IMR-90 (cell line): ENCODE measurements at regions not wholly inside any gene's neighbourhood (a gene's known extent, or its start where the extent isn't known, plus 50 kb on each side); places are given as distances from the start of the nearest gene placed in this dataset.
A peak's percentile ranks its signal among the peaks of the same experiment; 100 is the strongest.

Experiments used
- ATAC-seq: fragments of 200-7000 bp; cut with Tn5 transposase; 2 replicates; pipeline ENCODE4 v1.9.1; 2020; ENCODE audit warnings: low read depth, mild to moderate bottlenecking, moderate library complexity
- BruUV-seq: library from RNA; stranded (reverse); fragments of 400-500 nt; replicated peaks from 2 replicates; lab custom pipeline; 2021; lab: Mats Ljungman, UMichigan
- CTCF ChIA-PET: fragments of 300-600 bp; formaldehyde crosslinking; extraction: SDS; loops from one replicate; lab custom pipeline; 2021; ENCODE audit warnings: antibody characterized with exemption; lab: Yijun Ruan, JAX
- POLR2A ChIA-PET: fragments of 300-600 bp; sonication (Branson Sonifier 250); formaldehyde crosslinking; loops from one replicate; lab custom pipeline; 2022; ENCODE audit warnings: antibody characterized with exemption; ENCODE audit not compliant: unreplicated experiment; lab: Charles Lee
- DNase-seq: peaks from one replicate; pipeline ENCODE4 v3.0.0; 2013
- H2AFZ ChIP-seq: replicated peaks from 2 replicates; pipeline ENCODE3; 2013; ENCODE audit warnings: low read length, mild to moderate bottlenecking; ENCODE audit not compliant: poor library complexity
- H2AK5ac ChIP-seq: 2 replicates; pipeline ENCODE4 v1.6.1; 2013; ENCODE audit warnings: low read depth, low read length, inconsistent platforms
- H2AK9ac ChIP-seq: replicated peaks from 2 replicates; pipeline ENCODE3; 2013; ENCODE audit warnings: mild to moderate bottlenecking, low read depth, low read length, moderate library complexity; ENCODE audit not compliant: poor library complexity
- H2BK120ac ChIP-seq: 2 replicates; pipeline ENCODE4 v1.6.1; 2013; ENCODE audit warnings: low read depth, low read length, inconsistent platforms
- H2BK15ac ChIP-seq: 3 replicates; pipeline ENCODE4 v1.6.1; 2013; ENCODE audit warnings: low read depth, low read length, inconsistent platforms
- H2BK20ac ChIP-seq: 2 replicates; pipeline ENCODE4 v1.6.1; 2013; ENCODE audit warnings: low read depth, mild to moderate bottlenecking, inconsistent platforms, low read length, moderate library complexity
- H2BK5ac ChIP-seq: 2 replicates; pipeline ENCODE4 v1.6.1; 2013; ENCODE audit warnings: mild to moderate bottlenecking, low read depth, low read length, inconsistent platforms; ENCODE audit not compliant: poor library complexity, severe bottlenecking
- H3K14ac ChIP-seq: replicated peaks from 2 replicates; pipeline ENCODE4 v1.6.1; 2013; ENCODE audit warnings: low read depth, low read length, inconsistent platforms
- H3K18ac ChIP-seq: 2 replicates; pipeline ENCODE4 v1.6.1; 2013; ENCODE audit warnings: low read depth, low read length, control low read depth
- H3K23ac ChIP-seq: 2 replicates; pipeline ENCODE4 v1.6.1; 2013; ENCODE audit warnings: low read depth, low read length, inconsistent platforms
- H3K27ac ChIP-seq: 2 replicates; pipeline ENCODE4 v1.5.1; 2013; ENCODE audit warnings: mild to moderate bottlenecking, control low read depth, low read length; ENCODE audit not compliant: insufficient read depth
- H3K27me3 ChIP-seq: 2 replicates; pipeline ENCODE4 v1.6.1; 2013; ENCODE audit warnings: low read length; ENCODE audit not compliant: control insufficient read depth, insufficient read depth
- H3K36me3 ChIP-seq: 2 replicates; pipeline ENCODE4 v1.6.1; 2013; ENCODE audit warnings: low read length, mixed read lengths; ENCODE audit not compliant: control insufficient read depth, insufficient read depth
- H3K4ac ChIP-seq: 2 replicates; pipeline ENCODE4 v1.6.1; 2013; ENCODE audit warnings: low read depth, low read length, inconsistent platforms
- H3K4me1 ChIP-seq: 2 replicates; pipeline ENCODE4 v1.6.1; 2013; ENCODE audit warnings: low read length, mixed read lengths; ENCODE audit not compliant: control insufficient read depth, insufficient read depth
- H3K4me2 ChIP-seq: 2 replicates; pipeline ENCODE4 v1.6.1; 2013; ENCODE audit warnings: low read depth, mild to moderate bottlenecking, control low read depth, low read length, moderate library complexity
- H3K4me3 ChIP-seq: 2 replicates; pipeline ENCODE4 v1.5.1; 2013; ENCODE audit warnings: low read depth, mild to moderate bottlenecking, control low read depth, low read length, moderate library complexity; ENCODE audit not compliant: insufficient read depth
- H3K56ac ChIP-seq: 2 replicates; pipeline ENCODE4 v1.6.1; 2013; ENCODE audit warnings: low read length, inconsistent platforms; ENCODE audit not compliant: insufficient read depth; ENCODE audit errors: extremely low read depth
- H3K79me1 ChIP-seq, 2 experiments: 2 replicates each; pipeline ENCODE4 v1.6.1; 2013; ENCODE audit warnings: low read length in 2 of 2, inconsistent platforms in 1 of 2, low read depth in 1 of 2
- H3K9ac ChIP-seq: 2 replicates; pipeline ENCODE4 v1.6.1; 2013; ENCODE audit warnings: low read depth, low read length, control low read depth
- H3K9me1 ChIP-seq: 2 replicates; pipeline ENCODE4 v1.6.1; 2013; ENCODE audit warnings: low read length, inconsistent platforms; ENCODE audit not compliant: insufficient read depth
- H3K9me3 ChIP-seq: 2 replicates; pipeline ENCODE4 v1.6.1; 2013; ENCODE audit warnings: low read length; ENCODE audit not compliant: control insufficient read depth, insufficient read depth
- H4K20me1 ChIP-seq: 2 replicates; pipeline ENCODE4 v1.6.1; 2013; ENCODE audit warnings: low read length, inconsistent platforms; ENCODE audit not compliant: insufficient read depth
- H4K5ac ChIP-seq: 2 replicates; pipeline ENCODE4 v1.6.1; 2013; ENCODE audit warnings: mild to moderate bottlenecking, low read depth, low read length, control low read depth
- H4K8ac ChIP-seq, 2 experiments: 2 replicates each; pipeline ENCODE4 v1.6.1; 2013; ENCODE audit warnings: low read depth in 2 of 2, low read length in 2 of 2, control low read depth in 1 of 2, inconsistent platforms in 1 of 2
- H4K91ac ChIP-seq: 2 replicates; pipeline ENCODE4 v1.6.1; 2013; ENCODE audit warnings: low read depth, low read length, inconsistent platforms; ENCODE audit not compliant: insufficient read depth
- BHLHE40 ChIP-seq: fragments of 150-350 bp; IDR thresholded peaks from 2 replicates; pipeline ENCODE4 v1.6.1; 2016; ENCODE audit warnings: mild to moderate bottlenecking, low read depth, low read length
- CEBPB ChIP-seq: IDR thresholded peaks from 2 replicates; pipeline ENCODE4 v1.6.1; 2012; ENCODE audit warnings: low read depth, low read length, improper control_type of control experiment
- CHD1 ChIP-seq: IDR thresholded peaks from 2 replicates; pipeline ENCODE4 v1.6.1; 2012; ENCODE audit warnings: low read depth, low read length, improper control_type of control experiment
- FOS ChIP-seq: fragments of 150-350 bp; IDR thresholded peaks from 2 replicates; pipeline ENCODE4 v1.6.1; 2016; ENCODE audit warnings: low read depth, low read length
- MAFK ChIP-seq: IDR thresholded peaks from 2 replicates; pipeline ENCODE4 v1.6.1; 2012; ENCODE audit warnings: low read depth, low read length, improper control_type of control experiment
- MAZ ChIP-seq: IDR thresholded peaks from 2 replicates; pipeline ENCODE4 v1.6.1; 2012; ENCODE audit warnings: low read depth, mild to moderate bottlenecking, low read length, improper control_type of control experiment, moderate library complexity, borderline replicate concordance
- MXI1 ChIP-seq: IDR thresholded peaks from 2 replicates; pipeline ENCODE4 v1.6.1; 2012; ENCODE audit warnings: low read depth, mild to moderate bottlenecking, low read length, moderate library complexity, borderline replicate concordance
- NFE2L2 ChIP-seq: fragments of 150-350 bp; IDR thresholded peaks from 2 replicates; pipeline ENCODE4 v1.6.1; 2016; ENCODE audit warnings: low read depth, mild to moderate bottlenecking, low read length
- POLR2A ChIP-seq: IDR thresholded peaks from 2 replicates; pipeline ENCODE4 v1.6.1; 2012; ENCODE audit warnings: mild to moderate bottlenecking, low read depth, low read length
- RAD21 ChIP-seq: IDR thresholded peaks from 2 replicates; pipeline ENCODE4 v1.6.1; 2012; ENCODE audit warnings: low read length, improper control_type of control experiment
- RCOR1 ChIP-seq: IDR thresholded peaks from 2 replicates; pipeline ENCODE4 v1.6.1; 2012; ENCODE audit warnings: mild to moderate bottlenecking, low read length, improper control_type of control experiment; ENCODE audit not compliant: insufficient replicate concordance
- RFX5 ChIP-seq: IDR thresholded peaks from 2 replicates; pipeline ENCODE4 v1.8.0; 2012; ENCODE audit warnings: low read depth, mild to moderate bottlenecking, low read length, moderate library complexity
- SMC3 ChIP-seq: fragments of 150-350 bp; IDR thresholded peaks from 2 replicates; pipeline ENCODE4 v1.6.1; 2016; ENCODE audit warnings: low read depth, mild to moderate bottlenecking, antibody characterized with exemption, low read length, moderate library complexity
- WGBS, 2 experiments: methylation state at CpG; one replicate each; pipeline versions ENCODE4 v1.1.5 to v1.1.7; 2013; ENCODE audit warnings: missing lambda C conversion rate in 2 of 2; ENCODE audit not compliant: insufficient read length in 1 of 2; ENCODE audit errors: extremely low coverage in 2 of 2; 5-methylcytosine and 5-hydroxymethylcytosine counted together
- dilution Hi-C: fragments of 300-500 bp; cut with HindIII; formaldehyde crosslinking; loops from one replicate; pipeline ENCODE4 v1.14.3; 2018; ENCODE audit warnings: low sequenced_read_pairs; ENCODE audit not compliant: unreplicated experiment
- in situ Hi-C: fragments of 300-500 bp; cut with MboI; formaldehyde crosslinking; loops from 3 replicates; pipeline ENCODE4 v1.14.3; 2019; ENCODE audit warnings: low sequenced_read_pairs, inconsistent platforms, mixed read lengths
- intact Hi-C: fragments of 100-400 bp; cut with micrococcal nuclease; formaldehyde crosslinking; loops from 2 replicates; pipeline ENCODE4 v1.10.0; 2022
- TF ChIP-seq, protein P1 (sequence below): fragments of 150-350 bp; IDR thresholded peaks from 2 replicates; pipeline ENCODE4 v1.6.1; 2017; ENCODE audit warnings: mild to moderate bottlenecking, antibody characterized with exemption, low read length, low read depth
- TF ChIP-seq, protein P2 (sequence below): conservative IDR thresholded peaks from 2 replicates; pipeline ENCODE4 v1.5.1; 2012; ENCODE audit warnings: mild to moderate bottlenecking, low read depth, low read length, improper control_type of control experiment

- H3K9me1 ChIP-seq, result peaks cover 4% of the 10 kb centered on the region; the same call in 1 of the 2 replicates
- H3K36me3 ChIP-seq, result no peaks in the 10 kb centered on the region
- H4K20me1 ChIP-seq, result no peaks in the 10 kb centered on the region
- intact Hi-C loops, result loop anchor here (10.0 kb wide), 1 partner anchor 633 kb away; no protein-coding TSS in a partner anchor
- peak overlapping the region; percentile 35 for H3K4me3 ChIP-seq
- peaks cover 25% of the 10 kb centered on the region for H3K27me3 ChIP-seq
- H2BK120ac ChIP-seq, result peak overlapping the region; percentile 61
- H3K79me1 ChIP-seq, result no peaks in the 10 kb centered on the region
- H2AFZ ChIP-seq, result peak overlapping the region; percentile 33
- POLR2A ChIA-PET, result no interaction called here
- H3K56ac ChIP-seq, result no peak overlapping the region
- 0 out of 2 replicates have a peak overlapping the region, but pooled peaks have one; percentile 13 for H3K23ac ChIP-seq
- H3K9ac ChIP-seq, result peak overlapping the region; percentile 73; the same call in 1 of the 2 replicates
- H4K5ac ChIP-seq, result peak overlapping the region; percentile 58
- peak overlapping the region; percentile 16; the same call in 1 of the 2 replicates for H2BK20ac ChIP-seq
- H3K18ac ChIP-seq, result peak overlapping the region; percentile 74
- dilution Hi-C loops, result no loop called here
- H4K91ac ChIP-seq, result peak overlapping the region; percentile 16
- H4K8ac ChIP-seq, result peak overlapping the region; percentile 17 to 54; a peak in 1 of 4 replicates
- H2AK5ac ChIP-seq, result peak overlapping the region; percentile 10; the same call in 1 of the 2 replicates
- H3K27ac ChIP-seq, result peak overlapping the region; percentile 89; the same call in 1 of the 2 replicates
- no peak overlapping the region for H2BK15ac ChIP-seq
- peaks cover 3% of the 10 kb centered on the region; the same call in 1 of the 2 replicates for H3K9me3 ChIP-seq
- CTCF ChIA-PET, result no interaction called here
- H3K4me1 ChIP-seq, result peaks cover 29% of the 10 kb centered on the region
- no TSS peak for BruUV-seq
- no peak overlapping the region for H2AK9ac ChIP-seq
- peak overlapping the region; percentile 51 for H2BK5ac ChIP-seq
- 0% methylated on average over 2 of the region's 6 CpGs; no CpG with 5 or more reads in 1 of the 2 experiments for WGBS, 2 experiments
- H3K4me2 ChIP-seq, result peak overlapping the region; percentile 84
- ATAC-seq (peak; percentile 16), DNase-seq (peak; percentile 12)
- in situ Hi-C loops, result no loop called here
- peak overlapping the region; percentile 12; the same call in 1 of the 2 replicates for H3K14ac ChIP-seq
- peak overlapping the region; percentile 39; the same call in 1 of the 2 replicates for H3K4ac ChIP-seq
- TF ChIP-seq FOS, result no peak
- no peak for TF ChIP-seq MAZ
- no peak for TF ChIP-seq CEBPB
- TF ChIP-seq CHD1, result no peak
- TF ChIP-seq MXI1, result no peak
- TF ChIP-seq, protein P1, sequence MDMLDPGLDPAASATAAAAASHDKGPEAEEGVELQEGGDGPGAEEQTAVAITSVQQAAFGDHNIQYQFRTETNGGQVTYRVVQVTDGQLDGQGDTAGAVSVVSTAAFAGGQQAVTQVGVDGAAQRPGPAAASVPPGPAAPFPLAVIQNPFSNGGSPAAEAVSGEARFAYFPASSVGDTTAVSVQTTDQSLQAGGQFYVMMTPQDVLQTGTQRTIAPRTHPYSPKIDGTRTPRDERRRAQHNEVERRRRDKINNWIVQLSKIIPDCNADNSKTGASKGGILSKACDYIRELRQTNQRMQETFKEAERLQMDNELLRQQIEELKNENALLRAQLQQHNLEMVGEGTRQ, result no peak
- TF ChIP-seq, protein P2, sequence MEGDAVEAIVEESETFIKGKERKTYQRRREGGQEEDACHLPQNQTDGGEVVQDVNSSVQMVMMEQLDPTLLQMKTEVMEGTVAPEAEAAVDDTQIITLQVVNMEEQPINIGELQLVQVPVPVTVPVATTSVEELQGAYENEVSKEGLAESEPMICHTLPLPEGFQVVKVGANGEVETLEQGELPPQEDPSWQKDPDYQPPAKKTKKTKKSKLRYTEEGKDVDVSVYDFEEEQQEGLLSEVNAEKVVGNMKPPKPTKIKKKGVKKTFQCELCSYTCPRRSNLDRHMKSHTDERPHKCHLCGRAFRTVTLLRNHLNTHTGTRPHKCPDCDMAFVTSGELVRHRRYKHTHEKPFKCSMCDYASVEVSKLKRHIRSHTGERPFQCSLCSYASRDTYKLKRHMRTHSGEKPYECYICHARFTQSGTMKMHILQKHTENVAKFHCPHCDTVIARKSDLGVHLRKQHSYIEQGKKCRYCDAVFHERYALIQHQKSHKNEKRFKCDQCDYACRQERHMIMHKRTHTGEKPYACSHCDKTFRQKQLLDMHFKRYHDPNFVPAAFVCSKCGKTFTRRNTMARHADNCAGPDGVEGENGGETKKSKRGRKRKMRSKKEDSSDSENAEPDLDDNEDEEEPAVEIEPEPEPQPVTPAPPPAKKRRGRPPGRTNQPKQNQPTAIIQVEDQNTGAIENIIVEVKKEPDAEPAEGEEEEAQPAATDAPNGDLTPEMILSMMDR, result no peak
- TF ChIP-seq RAD21, result no peak
- TF ChIP-seq BHLHE40, result no peak
- no peak for TF ChIP-seq SMC3
- TF ChIP-seq RCOR1, result no peak
- TF ChIP-seq NFE2L2, result no peak
- TF ChIP-seq MAFK, result no peak
- TF ChIP-seq POLR2A, result no peak
- TF ChIP-seq RFX5, result no peak
Observed at GRCh38 chr9:96137671-96138429, 164.1 kb downstream of the HSD17B3 start.
